Naive B cell (primary cell): ENCODE measurements at regions not wholly inside any gene's neighbourhood (a gene's known extent, or its start where the extent isn't known, plus 50 kb on each side); places are given as distances from the start of the nearest gene placed in this dataset.

ENCODE experiments used
- ATAC-seq, 2 donors: fragments of 150-1000 bp; cut with Tn5 transposase; 2 replicates each; pipeline ENCODE4 v1.10.0; 2021; ENCODE audit warnings: low read depth in 2 of 2, mild to moderate bottlenecking in 2 of 2, moderate library complexity in 2 of 2
- DNase-seq: peaks from one replicate; pipeline ENCODE4 v3.0.0; 2022
- H3K27ac Mint-ChIP-seq, 6 donors: one replicate each; pipeline ENCODE4 v1.8.0; 2020 to 2022; ENCODE audit warnings: mild to moderate bottlenecking in 6 of 6, mixed read lengths in 6 of 6, moderate library complexity in 5 of 6, inconsistent platforms in 2 of 6
- H3K27me3 Mint-ChIP-seq, 3 donors: one replicate each; pipeline ENCODE4 v1.8.0; 2021 to 2022; ENCODE audit warnings: mixed read lengths in 3 of 3, mild to moderate bottlenecking in 1 of 3
- H3K36me3 Mint-ChIP-seq, 2 donors: one replicate each; pipeline ENCODE4 v1.8.0; 2020 to 2022; ENCODE audit warnings: mixed read lengths in 2 of 2, inconsistent platforms in 1 of 2, mild to moderate bottlenecking in 1 of 2
- H3K4me1 Mint-ChIP-seq, 3 donors: one replicate each; pipeline ENCODE4 v1.8.0; 2020 to 2022; ENCODE audit warnings: mixed read lengths in 3 of 3, inconsistent platforms in 1 of 3, mild to moderate bottlenecking in 1 of 3, moderate library complexity in 1 of 3
- H3K4me3 Mint-ChIP-seq, 8 donors: one replicate each; pipeline ENCODE4 v1.8.0; 2020 to 2022; ENCODE audit warnings: mild to moderate bottlenecking in 8 of 8, mixed read lengths in 8 of 8, moderate library complexity in 8 of 8, inconsistent platforms in 2 of 8
- H3K9me3 Mint-ChIP-seq, 7 donors: one replicate each; pipeline ENCODE4 v1.8.0; 2020 to 2022; ENCODE audit warnings: mixed read lengths in 7 of 7, mild to moderate bottlenecking in 5 of 7, inconsistent platforms in 2 of 7, moderate library complexity in 1 of 7

DNA sequence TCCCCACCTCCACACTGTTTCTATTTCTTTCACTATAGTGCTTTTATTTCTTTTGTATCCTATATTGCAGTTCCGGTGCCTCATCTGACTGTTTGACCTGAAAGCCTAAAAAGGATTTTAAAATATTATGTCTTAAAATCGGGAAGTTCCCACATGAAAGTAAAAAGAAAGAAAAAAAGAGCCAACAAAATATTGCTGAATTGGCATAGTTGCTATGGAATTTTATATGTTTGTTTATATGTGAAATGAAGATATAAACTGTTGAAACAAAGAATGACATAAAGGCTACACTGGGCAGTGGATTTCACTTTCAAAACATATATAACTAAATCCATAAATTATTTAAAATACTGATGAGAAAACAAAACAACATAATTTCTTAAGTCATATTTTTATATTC, 1383.7 kb downstream of the C4orf33 start:
- Mint-ChIP-seq H3K4me1 (no peaks in the 10 kb centered on the region), H3K9me3 (peaks cover 0 to 6% (median 4%) of the 10 kb centered on the region in 7 donors), H3K27ac (no peak overlapping the region), H3K27me3 (no peaks in the 10 kb centered on the region), H3K36me3 (no peaks in the 10 kb centered on the region), H3K4me3 (no peak overlapping the region)
- ATAC-seq (no peak), DNase-seq (no peak)

DNA sequence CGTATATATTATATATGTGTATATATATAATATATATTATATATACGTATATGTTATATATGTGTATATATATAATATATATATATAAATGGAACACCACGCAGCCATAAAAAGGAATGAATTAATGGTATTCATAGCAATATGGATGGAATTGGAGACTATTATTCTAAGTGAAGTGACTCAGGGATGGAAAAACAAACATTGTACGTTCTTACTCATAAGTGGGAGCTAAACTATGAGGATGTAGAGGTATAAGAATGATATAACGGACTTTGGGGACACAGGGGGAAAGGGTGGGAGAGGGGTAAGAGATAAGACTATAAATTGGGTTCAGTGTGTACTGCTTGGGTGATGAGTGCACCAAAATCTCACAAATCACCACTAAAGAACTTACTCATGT, 1388.9 kb downstream of the C4orf33 start:
- H3K27me3 Mint-ChIP-seq, result no peaks in the 10 kb centered on the region
- DNase-seq, result no peak
- H3K9me3 Mint-ChIP-seq, result peaks cover 0 to 7% (median 0%) of the 10 kb centered on the region in 7 donors
- no peak for ATAC-seq
- H3K27ac Mint-ChIP-seq, result no peak overlapping the region
- no peaks in the 10 kb centered on the region for H3K4me1 Mint-ChIP-seq
- H3K4me3 Mint-ChIP-seq, result no peak overlapping the region
- no peaks in the 10 kb centered on the region for H3K36me3 Mint-ChIP-seq

DNA sequence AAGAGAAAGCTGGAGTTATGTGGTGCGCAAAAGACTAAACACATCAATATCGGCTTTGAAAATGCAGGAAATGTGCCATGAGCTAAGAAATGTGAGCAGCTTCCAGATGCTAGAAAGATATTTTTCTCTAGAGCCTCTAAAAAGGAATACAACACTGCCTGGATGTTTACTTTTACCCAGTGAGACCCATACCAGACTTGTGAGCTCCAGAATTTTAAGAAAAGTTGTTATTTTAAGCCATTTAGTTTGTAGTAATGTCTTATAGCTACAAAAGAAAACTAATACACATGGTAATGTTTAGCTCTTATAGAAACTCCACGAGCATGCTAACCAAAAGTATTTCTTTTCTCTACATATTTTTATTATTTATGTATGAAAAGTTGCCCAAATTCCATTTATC, 1389.4 kb downstream of the C4orf33 start:
- peaks cover 0 to 7% (median 0%) of the 10 kb centered on the region in 7 donors for H3K9me3 Mint-ChIP-seq
- no peaks in the 10 kb centered on the region for H3K36me3 Mint-ChIP-seq
- H3K4me1 Mint-ChIP-seq, result no peaks in the 10 kb centered on the region
- no peaks in the 10 kb centered on the region for H3K27me3 Mint-ChIP-seq
- no peak overlapping the region for H3K4me3 Mint-ChIP-seq
- ATAC-seq, result no peak
- no peak overlapping the region for H3K27ac Mint-ChIP-seq
- no peak for DNase-seq

DNA sequence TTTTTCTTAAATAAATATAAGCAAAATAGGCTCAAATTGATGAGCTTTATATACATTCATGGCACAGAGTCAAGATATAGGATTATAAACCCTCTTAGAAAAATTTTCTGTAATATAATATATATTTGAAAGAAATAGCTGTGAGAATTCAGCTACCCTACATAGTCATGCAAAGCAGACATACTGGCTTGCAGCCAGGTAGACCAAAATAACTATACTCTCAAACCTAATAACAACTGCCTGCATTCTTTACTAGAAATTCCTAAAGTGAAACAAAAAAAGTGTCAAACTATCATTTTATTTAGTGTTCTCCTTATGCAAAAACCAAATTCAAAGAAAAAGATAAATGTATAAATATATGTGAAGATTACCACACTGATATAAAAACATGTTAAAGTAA, 1390.2 kb downstream of the C4orf33 start:
- Mint-ChIP-seq H3K27ac (no peak overlapping the region), H3K4me3 (no peak overlapping the region), H3K4me1 (no peaks in the 10 kb centered on the region), H3K9me3 (peaks cover 0 to 7% (median 3%) of the 10 kb centered on the region in 7 donors), H3K36me3 (no peaks in the 10 kb centered on the region), H3K27me3 (no peaks in the 10 kb centered on the region)
- ATAC-seq, result no peak
- no peak for DNase-seq

DNA sequence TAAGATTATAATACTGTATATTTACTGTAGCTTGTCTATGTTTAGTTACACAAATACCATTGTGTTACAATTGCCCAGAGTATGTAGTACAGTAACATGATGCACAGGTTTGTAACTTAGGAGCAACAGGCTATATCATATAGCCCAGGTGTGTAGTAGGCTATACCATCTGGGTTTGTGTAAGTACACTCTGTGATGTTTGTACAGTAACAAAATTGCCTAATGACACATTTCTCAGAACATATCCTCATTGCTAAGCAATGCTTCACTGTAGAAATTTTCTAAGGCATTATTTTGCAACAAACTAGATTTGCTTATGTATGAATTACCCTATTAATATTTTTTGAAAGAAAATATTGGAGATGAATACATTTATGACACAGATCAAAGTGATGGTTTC, 1390.9 kb downstream of the C4orf33 start:
- ATAC-seq (no peak), DNase-seq (no peak)
- H3K27me3 Mint-ChIP-seq, result no peaks in the 10 kb centered on the region
- H3K4me1 Mint-ChIP-seq, result no peaks in the 10 kb centered on the region
- no peaks in the 10 kb centered on the region for H3K36me3 Mint-ChIP-seq
- H3K27ac Mint-ChIP-seq, result no peak overlapping the region
- no peak overlapping the region for H3K4me3 Mint-ChIP-seq
- H3K9me3 Mint-ChIP-seq, result peaks cover 0 to 11% (median 5%) of the 10 kb centered on the region in 7 donors

DNA sequence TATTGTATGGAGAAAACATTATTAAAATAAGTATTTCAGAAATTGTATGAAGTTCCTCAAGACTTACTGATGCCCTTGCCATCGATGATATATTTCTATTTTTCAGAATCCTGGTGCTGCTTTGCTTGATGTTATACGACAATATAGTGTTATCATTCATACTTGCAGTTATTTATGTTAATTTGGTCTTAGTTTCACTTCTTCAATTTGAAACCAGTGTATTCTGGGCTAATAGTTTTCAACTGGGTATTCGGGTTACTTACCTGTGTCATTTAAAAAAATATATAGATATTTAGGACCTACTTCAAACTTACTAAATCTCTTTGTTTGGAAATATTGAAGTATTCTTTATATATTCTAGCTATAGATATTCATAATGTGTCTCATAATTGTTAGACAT, 1414.7 kb downstream of the C4orf33 start:
- H3K36me3 Mint-ChIP-seq, result no peaks in the 10 kb centered on the region
- H3K4me3 Mint-ChIP-seq, result no peak overlapping the region
- H3K4me1 Mint-ChIP-seq, result no peaks in the 10 kb centered on the region
- ATAC-seq (no peak), DNase-seq (no peak)
- H3K9me3 Mint-ChIP-seq, result peaks cover 0 to 8% (median 5%) of the 10 kb centered on the region in 7 donors
- H3K27me3 Mint-ChIP-seq, result no peaks in the 10 kb centered on the region
- no peak overlapping the region for H3K27ac Mint-ChIP-seq

DNA sequence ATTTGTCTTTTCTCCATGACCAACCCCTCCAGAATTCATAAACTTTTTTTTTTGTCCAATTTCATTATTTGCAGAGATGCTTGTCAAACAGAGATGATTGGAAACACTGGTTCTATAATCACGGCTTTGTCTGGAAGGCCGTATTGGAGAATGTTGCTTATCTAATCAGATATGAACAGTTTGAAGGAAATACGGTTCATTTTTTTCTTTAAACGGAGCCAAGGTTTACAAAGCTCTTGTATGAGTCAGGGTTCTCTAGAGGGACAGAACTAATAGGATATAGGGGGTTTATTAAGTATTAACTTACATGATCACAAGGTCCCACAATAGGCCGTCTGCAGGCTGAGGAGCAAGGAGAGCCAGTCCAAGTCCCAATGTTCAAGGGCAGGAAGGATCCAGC, 1415.8 kb downstream of the C4orf33 start:
- Mint-ChIP-seq H3K27ac (no peak overlapping the region), H3K27me3 (no peaks in the 10 kb centered on the region), H3K4me3 (no peak overlapping the region), H3K36me3 (no peaks in the 10 kb centered on the region), H3K9me3 (peaks cover 0 to 8% (median 5%) of the 10 kb centered on the region in 7 donors), H3K4me1 (no peaks in the 10 kb centered on the region)
- ATAC-seq (no peak), DNase-seq (no peak)

DNA sequence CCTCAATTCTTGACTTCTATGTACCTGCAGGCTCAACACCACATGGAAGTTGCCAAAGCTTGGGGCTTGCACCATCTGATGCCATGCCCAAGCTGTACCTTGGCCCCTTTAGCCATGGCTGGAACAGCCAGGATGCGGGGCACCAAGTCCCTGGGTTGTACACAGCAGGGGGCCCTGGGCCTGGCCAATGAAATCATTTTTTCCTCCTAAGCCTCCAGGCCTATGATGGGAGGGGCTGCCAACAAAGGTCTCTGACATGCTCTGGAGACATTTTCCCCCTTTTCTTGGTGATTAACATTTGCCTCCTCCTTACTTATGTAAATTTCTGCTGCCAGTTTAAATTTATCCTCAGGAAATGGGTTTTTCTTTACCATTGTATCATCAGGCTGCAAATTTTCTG, 1428.1 kb downstream of the C4orf33 start:
- no peaks in the 10 kb centered on the region for H3K4me1 Mint-ChIP-seq
- no peak for DNase-seq
- H3K27ac Mint-ChIP-seq, result no peak overlapping the region
- ATAC-seq, result no peak
- H3K9me3 Mint-ChIP-seq, result peaks cover 4 to 37% (median 7%) of the 10 kb centered on the region in 7 donors
- no peaks in the 10 kb centered on the region for H3K27me3 Mint-ChIP-seq
- no peak overlapping the region for H3K4me3 Mint-ChIP-seq
- H3K36me3 Mint-ChIP-seq, result no peaks in the 10 kb centered on the region

DNA sequence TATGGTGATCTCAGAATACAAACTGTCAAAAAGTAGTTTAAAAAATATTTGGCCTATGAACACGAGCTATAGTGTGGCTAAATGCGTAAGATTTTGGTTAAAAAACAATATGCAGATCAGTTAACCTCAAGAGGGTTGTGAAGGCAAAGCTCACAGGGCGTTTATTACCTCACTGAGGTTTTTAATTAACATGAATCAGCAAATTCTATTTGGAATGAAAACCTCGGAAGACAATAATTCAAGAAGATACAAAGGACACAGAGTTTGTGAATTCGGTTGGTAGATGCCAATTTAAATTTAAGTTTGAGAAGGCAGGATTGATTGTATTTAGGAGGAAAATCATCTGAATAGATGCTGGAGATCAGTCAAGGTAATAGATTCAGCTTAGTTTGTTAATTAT, 1434.6 kb downstream of the C4orf33 start:
- H3K4me1 Mint-ChIP-seq, result no peaks in the 10 kb centered on the region
- no peak overlapping the region for H3K27ac Mint-ChIP-seq
- no peak overlapping the region for H3K4me3 Mint-ChIP-seq
- DNase-seq, result no peak
- no peak for ATAC-seq
- H3K9me3 Mint-ChIP-seq, result peaks cover 0 to 12% (median 3%) of the 10 kb centered on the region in 7 donors
- no peaks in the 10 kb centered on the region for H3K36me3 Mint-ChIP-seq
- no peaks in the 10 kb centered on the region for H3K27me3 Mint-ChIP-seq

DNA sequence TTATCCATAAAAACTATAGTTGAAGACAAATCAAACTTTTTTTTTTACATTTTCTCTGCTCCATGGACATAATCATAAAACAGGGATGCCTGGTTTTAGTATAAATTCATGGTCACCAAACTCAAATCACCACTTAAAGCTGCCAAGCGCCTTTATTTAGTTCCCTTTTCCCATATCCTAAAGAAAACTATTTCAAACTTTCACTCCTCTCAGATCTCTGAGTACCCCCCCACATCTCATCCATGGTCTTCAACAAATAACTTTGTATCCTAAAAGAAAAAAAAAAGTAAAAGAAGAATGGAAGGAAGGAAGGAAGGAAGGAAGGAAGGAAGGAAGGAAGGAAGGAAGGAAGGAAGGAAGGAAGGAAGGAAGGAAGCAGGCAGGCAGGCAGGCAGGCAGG, 1438.7 kb downstream of the C4orf33 start:
- Mint-ChIP-seq H3K27ac (no peak overlapping the region), H3K27me3 (no peaks in the 10 kb centered on the region), H3K4me1 (no peaks in the 10 kb centered on the region), H3K4me3 (no peak overlapping the region), H3K36me3 (no peaks in the 10 kb centered on the region), H3K9me3 (peaks cover 0 to 9% (median 3%) of the 10 kb centered on the region in 7 donors)
- ATAC-seq, result no peak
- DNase-seq, result no peak

DNA sequence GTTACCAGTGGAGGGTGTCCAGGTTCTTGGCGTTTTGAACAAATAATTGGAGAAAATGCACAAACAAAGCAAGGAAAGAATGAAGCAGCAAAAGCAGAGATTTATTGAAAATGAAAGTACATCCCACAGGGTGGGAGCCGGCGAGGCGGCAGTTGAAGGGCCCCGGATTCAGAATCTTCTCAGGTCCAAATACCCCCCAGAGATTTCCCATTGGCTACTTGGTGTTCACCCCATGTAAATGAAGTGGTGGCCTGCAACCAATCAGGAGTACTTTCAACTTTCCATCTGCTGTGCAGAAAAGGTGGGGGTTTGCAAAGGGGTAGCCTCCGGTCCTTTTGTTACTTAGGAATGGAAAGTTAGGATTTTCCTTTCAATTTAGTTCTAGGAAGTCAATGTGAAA, 1447.0 kb downstream of the C4orf33 start:
- no peak for ATAC-seq
- Mint-ChIP-seq H3K36me3 (no peaks in the 10 kb centered on the region), H3K9me3 (peaks cover 0 to 6% (median 2%) of the 10 kb centered on the region in 7 donors), H3K27ac (no peak overlapping the region), H3K4me3 (no peak overlapping the region), H3K4me1 (no peaks in the 10 kb centered on the region), H3K27me3 (no peaks in the 10 kb centered on the region)
- no peak for DNase-seq

DNA sequence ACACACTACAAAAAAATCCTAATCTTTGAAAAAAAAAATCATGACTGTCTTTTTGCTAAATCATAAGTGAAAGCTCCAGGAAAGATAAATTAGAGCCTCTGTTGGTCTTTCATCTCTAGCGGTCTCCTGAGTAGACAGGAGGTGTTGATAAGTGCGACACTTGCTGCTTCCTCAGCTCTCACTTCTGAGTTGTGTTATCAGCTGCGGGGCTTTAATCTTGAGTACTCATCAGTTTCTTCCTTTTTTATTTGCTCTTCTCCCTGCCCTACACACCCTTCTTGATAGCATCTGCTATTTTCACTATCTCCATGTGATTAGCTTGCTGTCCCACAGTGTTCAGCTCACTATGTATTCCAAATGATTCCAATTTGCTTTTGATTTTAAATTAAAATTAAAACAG, 1449.2 kb downstream of the C4orf33 start:
- DNase-seq (no peak), ATAC-seq (no peak)
- no peak overlapping the region for H3K27ac Mint-ChIP-seq
- no peaks in the 10 kb centered on the region for H3K27me3 Mint-ChIP-seq
- H3K36me3 Mint-ChIP-seq, result no peaks in the 10 kb centered on the region
- no peaks in the 10 kb centered on the region for H3K4me1 Mint-ChIP-seq
- peaks cover 0 to 7% (median 3%) of the 10 kb centered on the region in 7 donors for H3K9me3 Mint-ChIP-seq
- no peak overlapping the region for H3K4me3 Mint-ChIP-seq

DNA sequence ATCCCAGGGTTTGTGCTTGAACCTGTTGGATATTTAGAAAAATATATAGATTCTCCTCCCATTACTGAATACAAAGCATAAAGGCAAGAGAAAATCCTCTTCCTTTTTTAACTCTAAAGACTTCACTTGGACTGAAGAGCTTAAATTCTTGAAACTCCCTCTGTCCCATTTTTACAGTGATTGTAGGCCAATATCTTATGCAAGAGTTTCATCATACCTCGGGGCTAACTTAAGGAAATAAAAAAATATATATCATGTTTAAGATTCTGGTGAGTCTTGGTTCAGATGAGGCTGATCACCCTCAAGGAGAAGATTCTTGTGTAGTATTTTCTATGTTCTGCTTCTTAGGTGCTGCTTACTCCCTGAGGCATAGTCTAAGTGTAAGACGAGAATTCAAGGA, 1449.6 kb downstream of the C4orf33 start:
- Mint-ChIP-seq H3K9me3 (peaks cover 0 to 7% (median 3%) of the 10 kb centered on the region in 7 donors), H3K4me3 (no peak overlapping the region), H3K27ac (no peak overlapping the region), H3K36me3 (no peaks in the 10 kb centered on the region), H3K4me1 (no peaks in the 10 kb centered on the region), H3K27me3 (no peaks in the 10 kb centered on the region)
- DNase-seq, result no peak
- no peak for ATAC-seq

DNA sequence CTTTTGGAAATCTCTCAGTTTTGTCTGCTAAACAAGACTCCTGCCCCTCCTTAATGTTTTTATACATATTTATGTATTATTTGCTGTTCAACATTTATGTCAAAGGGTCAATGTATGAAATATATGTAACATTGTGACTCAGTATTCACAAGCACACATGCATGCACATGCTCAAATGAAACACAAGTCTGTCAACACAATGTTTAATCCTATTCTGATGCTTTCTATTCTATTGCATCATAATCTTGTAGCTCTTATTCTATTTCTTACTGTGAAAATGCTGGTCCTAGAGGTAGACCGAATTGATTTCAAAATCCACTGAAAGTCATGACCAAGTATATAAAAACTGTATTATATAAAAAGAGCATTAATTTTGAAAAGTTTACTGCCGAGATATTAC, 1463.3 kb downstream of the C4orf33 start:
- no peaks in the 10 kb centered on the region for H3K4me1 Mint-ChIP-seq
- no peaks in the 10 kb centered on the region for H3K36me3 Mint-ChIP-seq
- no peak overlapping the region for H3K27ac Mint-ChIP-seq
- H3K9me3 Mint-ChIP-seq, result peaks cover 0 to 8% (median 5%) of the 10 kb centered on the region in 7 donors
- H3K27me3 Mint-ChIP-seq, result no peaks in the 10 kb centered on the region
- no peak overlapping the region for H3K4me3 Mint-ChIP-seq
- ATAC-seq (no peak), DNase-seq (no peak)

DNA sequence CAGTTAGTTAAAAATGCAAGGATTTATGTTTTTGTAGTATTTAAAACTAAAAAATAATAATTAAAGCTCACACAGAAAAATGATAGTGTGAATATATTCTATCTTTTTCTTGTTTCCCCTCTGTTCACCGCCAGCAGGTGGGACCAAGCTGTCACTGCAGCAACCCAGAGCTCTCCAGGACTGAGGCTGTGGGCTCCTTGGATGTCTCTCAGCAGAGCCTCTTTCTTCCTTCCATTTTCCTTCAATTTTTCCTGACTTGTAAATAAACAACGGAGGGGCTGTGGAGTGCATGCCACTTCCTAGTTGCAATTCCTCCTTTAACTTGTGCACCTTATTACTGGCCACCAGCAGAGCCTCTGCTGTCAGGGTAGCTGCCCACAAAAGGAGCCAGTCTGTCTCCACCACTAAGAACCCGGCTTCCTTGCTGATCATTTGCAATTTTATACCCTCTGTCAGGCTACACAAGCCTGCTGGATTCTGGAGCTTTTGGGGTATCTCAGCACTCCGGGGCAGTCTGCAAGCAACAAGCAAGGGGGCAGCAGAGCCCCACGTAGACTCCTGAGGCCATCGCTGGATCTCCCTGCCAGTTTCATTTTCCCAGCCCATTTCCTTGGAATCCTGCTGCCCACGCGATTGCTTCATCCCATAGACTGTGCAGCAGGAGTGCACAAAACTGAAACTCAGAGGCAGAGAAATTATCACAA, 1467.4 kb downstream of the C4orf33 start:
- H3K27me3 Mint-ChIP-seq, result no peaks in the 10 kb centered on the region
- no peak for ATAC-seq
- H3K36me3 Mint-ChIP-seq, result no peaks in the 10 kb centered on the region
- H3K27ac Mint-ChIP-seq, result peak overlapping the region in 1 of 6 donors; percentile 39
- no peaks in the 10 kb centered on the region for H3K4me1 Mint-ChIP-seq
- DNase-seq, result no peak
- H3K9me3 Mint-ChIP-seq, result peaks cover 0 to 7% (median 3%) of the 10 kb centered on the region in 7 donors
- H3K4me3 Mint-ChIP-seq, result no peak overlapping the region
